GM23338 (cell line): ENCODE measurements at regions not wholly inside any gene's neighbourhood (a gene's known extent, or its start where the extent isn't known, plus 50 kb on each side); places are given as distances from the start of the nearest gene placed in this dataset.

ENCODE experiments used
- ATAC-seq: fragments of 200-7000 bp; cut with Tn5 transposase; 3 replicates; pipeline ENCODE4 v1.9.1; 2020
- DNase-seq: peaks from one replicate; pipeline ENCODE4 v3.0.0-alpha.2; 2015; ENCODE audit warnings: low spot score
- H2AFZ ChIP-seq: fragments of 200-600 bp; sonication (generic); 2 replicates; pipeline ENCODE4 v1.8.0; 2016; ENCODE audit warnings: antibody characterized with exemption, mild to moderate bottlenecking, moderate library complexity
- H3F3A ChIP-seq: fragments of 200-600 bp; sonication (generic); replicated peaks from 2 replicates; pipeline ENCODE4 v1.8.0; 2017; ENCODE audit warnings: antibody characterized with exemption, mixed run types, low read depth
- H3K27ac ChIP-seq: fragments of 200-600 bp; sonication (generic); 2 replicates; pipeline ENCODE4 v1.6.1; 2016; ENCODE audit warnings: low read depth
- H3K27me3 ChIP-seq: fragments of 200-600 bp; sonication (generic); 2 replicates; pipeline ENCODE4 v1.8.0; 2016; ENCODE audit warnings: mild to moderate bottlenecking, mixed run types, moderate library complexity; ENCODE audit not compliant: insufficient read depth
- H3K36me3 ChIP-seq: fragments of 200-600 bp; sonication (generic); 2 replicates; pipeline ENCODE4 v1.8.0; 2016; ENCODE audit warnings: mild to moderate bottlenecking; ENCODE audit not compliant: insufficient read depth
- H3K4me1 ChIP-seq: fragments of 200-600 bp; sonication (generic); 2 replicates; pipeline ENCODE4 v1.8.0; 2016; ENCODE audit warnings: mild to moderate bottlenecking, moderate library complexity; ENCODE audit not compliant: insufficient read depth
- H3K4me2 ChIP-seq: fragments of 200-600 bp; sonication (generic); 2 replicates; pipeline ENCODE4 v1.7.1; 2017; ENCODE audit warnings: mixed run types
- H3K4me3 ChIP-seq: fragments of 200-600 bp; sonication (generic); 2 replicates; pipeline ENCODE4 v1.6.1; 2016; ENCODE audit warnings: mixed run types
- H3K79me2 ChIP-seq: fragments of 200-600 bp; sonication (generic); replicated peaks from 2 replicates; pipeline ENCODE4 v1.8.0; 2017; ENCODE audit warnings: mild to moderate bottlenecking; ENCODE audit not compliant: insufficient read depth
- H3K9me2 ChIP-seq: fragments of 200-600 bp; sonication (generic); 2 replicates; pipeline ENCODE4 v1.8.0; 2017; ENCODE audit not compliant: insufficient read depth
- H4K20me1 ChIP-seq: fragments of 200-600 bp; sonication (generic); replicated peaks from 2 replicates; pipeline ENCODE4 v1.8.0; 2017; ENCODE audit warnings: mild to moderate bottlenecking; ENCODE audit not compliant: insufficient read depth
- H3K27ac Mint-ChIP-seq: 2 replicates; pipeline ENCODE4 v1.8.0; 2020; ENCODE audit warnings: inconsistent platforms, mild to moderate bottlenecking, moderate library complexity, mixed read lengths
- H3K27me3 Mint-ChIP-seq: 3 replicates; pipeline ENCODE4 v1.8.0; 2022; ENCODE audit warnings: low read depth, mild to moderate bottlenecking, moderate library complexity, mixed read lengths, inconsistent platforms; ENCODE audit not compliant: insufficient read depth, poor library complexity
- H3K36me3 Mint-ChIP-seq: 3 replicates; pipeline ENCODE4 v1.8.0; 2021; ENCODE audit warnings: low read depth, mild to moderate bottlenecking, inconsistent platforms, moderate library complexity, mixed read lengths
- H3K4me1 Mint-ChIP-seq: 3 replicates; pipeline ENCODE4 v1.8.0; 2020; ENCODE audit warnings: mild to moderate bottlenecking, inconsistent platforms, mixed read lengths
- H3K4me3 Mint-ChIP-seq: 3 replicates; pipeline ENCODE4 v1.8.0; 2021; ENCODE audit warnings: moderate library complexity, mild to moderate bottlenecking, inconsistent platforms, mixed read lengths
- H3K9me3 Mint-ChIP-seq: 3 replicates; pipeline ENCODE4 v1.8.0; 2020; ENCODE audit warnings: moderate library complexity, mild to moderate bottlenecking, inconsistent platforms, mixed read lengths
- CREB1 ChIP-seq: fragments of 250-450 bp; sonication (Bioruptor Pico); IDR thresholded peaks from 2 replicates; pipeline ENCODE4 v1.5.0; 2020; ENCODE audit warnings: low read depth, mild to moderate bottlenecking, moderate library complexity
- EZH2 ChIP-seq: fragments of 200-600 bp; sonication (generic); IDR thresholded peaks from one replicate; pipeline ENCODE4 v1.8.0; 2017; ENCODE audit warnings: antibody characterized with exemption, mild to moderate bottlenecking, low read depth; ENCODE audit not compliant: unreplicated experiment
- EZH2phosphoT487 ChIP-seq: fragments of 200-600 bp; sonication (generic); IDR thresholded peaks from one replicate; pipeline ENCODE4 v1.8.1; 2018; ENCODE audit warnings: antibody characterized with exemption; ENCODE audit not compliant: unreplicated experiment
- JUNB ChIP-seq: IDR thresholded peaks from one replicate; pipeline ENCODE4 v1.6.1; 2016; ENCODE audit warnings: antibody characterized with exemption; ENCODE audit not compliant: unreplicated experiment
- NANOG ChIP-seq: IDR thresholded peaks from 2 replicates; pipeline ENCODE4 v1.6.1; 2016; ENCODE audit warnings: antibody characterized with exemption, borderline replicate concordance
- POLR2AphosphoS5 ChIP-seq: IDR thresholded peaks from 2 replicates; pipeline ENCODE4 v1.6.1; 2016; ENCODE audit warnings: antibody characterized with exemption, low read depth
- STAT1 ChIP-seq: IDR thresholded peaks from one replicate; pipeline ENCODE4 v1.6.1; 2016; ENCODE audit warnings: antibody characterized with exemption; ENCODE audit not compliant: unreplicated experiment
- ZNF114 ChIP-seq: fragments of 250-450 bp; sonication (Bioruptor Pico); IDR thresholded peaks from 2 replicates; pipeline ENCODE4 v1.5.0; 2020; ENCODE audit warnings: mild to moderate bottlenecking, moderate library complexity
- ZNF331 ChIP-seq: fragments of 250-450 bp; sonication (Bioruptor Pico); IDR thresholded peaks from 2 replicates; pipeline ENCODE4 v1.5.0; 2020; ENCODE audit warnings: low read depth, mild to moderate bottlenecking, moderate library complexity
- TF ChIP-seq, protein P1 (sequence below), 2 experiments: fragments of 200-600 bp in 1 of 2; sonication (generic) in 1 of 2; conservative IDR thresholded peaks; 2 replicates each; pipeline versions ENCODE4 v1.5.1 to v1.6.1; 2016 to 2017; ENCODE audit warnings: antibody characterized with exemption in 2 of 2, low read depth in 2 of 2, mild to moderate bottlenecking in 2 of 2, moderate library complexity in 1 of 2
- TF ChIP-seq, protein P2 (sequence below): fragments of 250-450 bp; sonication (Bioruptor Pico); IDR thresholded peaks from 2 replicates; pipeline ENCODE4 v1.5.0; 2020; ENCODE audit warnings: mild to moderate bottlenecking, moderate library complexity
- TF ChIP-seq, protein P3 (sequence below): IDR thresholded peaks from 2 replicates; pipeline ENCODE4 v1.6.1; 2016; ENCODE audit warnings: antibody characterized with exemption
- TF ChIP-seq, protein P4 (sequence below): IDR thresholded peaks from one replicate; pipeline ENCODE4 v1.6.1; 2018; ENCODE audit warnings: antibody characterized with exemption; ENCODE audit not compliant: unreplicated experiment

DNA sequence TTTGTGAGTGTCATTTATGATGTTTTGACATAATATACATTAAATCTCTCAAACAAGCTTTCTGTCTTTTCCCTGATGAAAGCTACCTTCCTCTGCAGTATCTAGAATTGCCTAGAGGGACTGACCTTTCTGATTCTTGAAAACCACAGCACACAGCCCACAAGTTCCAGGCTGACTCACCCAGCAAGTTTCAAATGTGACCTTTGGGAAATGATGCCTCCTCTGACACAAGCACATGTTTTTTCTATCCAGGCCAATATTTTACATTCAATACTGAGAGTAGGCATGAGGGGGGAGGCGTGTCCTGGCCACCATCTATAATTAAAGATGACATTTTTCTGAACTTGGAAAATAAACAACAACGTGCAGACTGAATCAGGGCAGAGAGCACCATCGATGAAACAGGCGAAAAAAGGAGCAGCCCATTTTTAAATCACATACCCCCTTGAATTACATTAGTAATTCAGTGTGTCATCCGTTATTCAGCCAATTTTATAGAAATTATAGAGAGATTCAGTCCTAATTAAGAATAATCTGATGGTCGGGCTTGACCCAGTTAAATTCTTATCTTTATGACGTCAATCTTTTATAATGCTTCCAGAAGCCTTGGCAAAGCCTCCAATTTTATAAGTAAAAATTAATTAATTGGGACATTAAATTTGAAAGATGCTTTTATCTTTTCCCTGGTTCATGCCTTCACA, 292.6 kb upstream of the CDH11 start:
- no peaks in the 10 kb centered on the region for H3K27me3 ChIP-seq
- H3F3A ChIP-seq, result no peaks in the 10 kb centered on the region
- H3K4me3 ChIP-seq, result no peak overlapping the region
- H3K27ac ChIP-seq, result no peak overlapping the region
- no peak for DNase-seq
- Mint-ChIP-seq H3K27me3 (no peaks in the 10 kb centered on the region), H3K9me3 (no peaks in the 10 kb centered on the region), H3K4me1 (no peaks in the 10 kb centered on the region), H3K27ac (no peak overlapping the region), H3K36me3 (no peaks in the 10 kb centered on the region), H3K4me3 (no peak overlapping the region)
- TF ChIP-seq EZH2phosphoT487, result no peak
- no peak for TF ChIP-seq ZNF114 (CRISPR knock-in tag)
- no peak for TF ChIP-seq STAT1
- TF ChIP-seq, protein P1, sequence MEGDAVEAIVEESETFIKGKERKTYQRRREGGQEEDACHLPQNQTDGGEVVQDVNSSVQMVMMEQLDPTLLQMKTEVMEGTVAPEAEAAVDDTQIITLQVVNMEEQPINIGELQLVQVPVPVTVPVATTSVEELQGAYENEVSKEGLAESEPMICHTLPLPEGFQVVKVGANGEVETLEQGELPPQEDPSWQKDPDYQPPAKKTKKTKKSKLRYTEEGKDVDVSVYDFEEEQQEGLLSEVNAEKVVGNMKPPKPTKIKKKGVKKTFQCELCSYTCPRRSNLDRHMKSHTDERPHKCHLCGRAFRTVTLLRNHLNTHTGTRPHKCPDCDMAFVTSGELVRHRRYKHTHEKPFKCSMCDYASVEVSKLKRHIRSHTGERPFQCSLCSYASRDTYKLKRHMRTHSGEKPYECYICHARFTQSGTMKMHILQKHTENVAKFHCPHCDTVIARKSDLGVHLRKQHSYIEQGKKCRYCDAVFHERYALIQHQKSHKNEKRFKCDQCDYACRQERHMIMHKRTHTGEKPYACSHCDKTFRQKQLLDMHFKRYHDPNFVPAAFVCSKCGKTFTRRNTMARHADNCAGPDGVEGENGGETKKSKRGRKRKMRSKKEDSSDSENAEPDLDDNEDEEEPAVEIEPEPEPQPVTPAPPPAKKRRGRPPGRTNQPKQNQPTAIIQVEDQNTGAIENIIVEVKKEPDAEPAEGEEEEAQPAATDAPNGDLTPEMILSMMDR (conservative IDR thresholded peaks at IDR 0.05; ENCODE audit: low read depth in 2 of 2), result no peak
- TF ChIP-seq, protein P2, sequence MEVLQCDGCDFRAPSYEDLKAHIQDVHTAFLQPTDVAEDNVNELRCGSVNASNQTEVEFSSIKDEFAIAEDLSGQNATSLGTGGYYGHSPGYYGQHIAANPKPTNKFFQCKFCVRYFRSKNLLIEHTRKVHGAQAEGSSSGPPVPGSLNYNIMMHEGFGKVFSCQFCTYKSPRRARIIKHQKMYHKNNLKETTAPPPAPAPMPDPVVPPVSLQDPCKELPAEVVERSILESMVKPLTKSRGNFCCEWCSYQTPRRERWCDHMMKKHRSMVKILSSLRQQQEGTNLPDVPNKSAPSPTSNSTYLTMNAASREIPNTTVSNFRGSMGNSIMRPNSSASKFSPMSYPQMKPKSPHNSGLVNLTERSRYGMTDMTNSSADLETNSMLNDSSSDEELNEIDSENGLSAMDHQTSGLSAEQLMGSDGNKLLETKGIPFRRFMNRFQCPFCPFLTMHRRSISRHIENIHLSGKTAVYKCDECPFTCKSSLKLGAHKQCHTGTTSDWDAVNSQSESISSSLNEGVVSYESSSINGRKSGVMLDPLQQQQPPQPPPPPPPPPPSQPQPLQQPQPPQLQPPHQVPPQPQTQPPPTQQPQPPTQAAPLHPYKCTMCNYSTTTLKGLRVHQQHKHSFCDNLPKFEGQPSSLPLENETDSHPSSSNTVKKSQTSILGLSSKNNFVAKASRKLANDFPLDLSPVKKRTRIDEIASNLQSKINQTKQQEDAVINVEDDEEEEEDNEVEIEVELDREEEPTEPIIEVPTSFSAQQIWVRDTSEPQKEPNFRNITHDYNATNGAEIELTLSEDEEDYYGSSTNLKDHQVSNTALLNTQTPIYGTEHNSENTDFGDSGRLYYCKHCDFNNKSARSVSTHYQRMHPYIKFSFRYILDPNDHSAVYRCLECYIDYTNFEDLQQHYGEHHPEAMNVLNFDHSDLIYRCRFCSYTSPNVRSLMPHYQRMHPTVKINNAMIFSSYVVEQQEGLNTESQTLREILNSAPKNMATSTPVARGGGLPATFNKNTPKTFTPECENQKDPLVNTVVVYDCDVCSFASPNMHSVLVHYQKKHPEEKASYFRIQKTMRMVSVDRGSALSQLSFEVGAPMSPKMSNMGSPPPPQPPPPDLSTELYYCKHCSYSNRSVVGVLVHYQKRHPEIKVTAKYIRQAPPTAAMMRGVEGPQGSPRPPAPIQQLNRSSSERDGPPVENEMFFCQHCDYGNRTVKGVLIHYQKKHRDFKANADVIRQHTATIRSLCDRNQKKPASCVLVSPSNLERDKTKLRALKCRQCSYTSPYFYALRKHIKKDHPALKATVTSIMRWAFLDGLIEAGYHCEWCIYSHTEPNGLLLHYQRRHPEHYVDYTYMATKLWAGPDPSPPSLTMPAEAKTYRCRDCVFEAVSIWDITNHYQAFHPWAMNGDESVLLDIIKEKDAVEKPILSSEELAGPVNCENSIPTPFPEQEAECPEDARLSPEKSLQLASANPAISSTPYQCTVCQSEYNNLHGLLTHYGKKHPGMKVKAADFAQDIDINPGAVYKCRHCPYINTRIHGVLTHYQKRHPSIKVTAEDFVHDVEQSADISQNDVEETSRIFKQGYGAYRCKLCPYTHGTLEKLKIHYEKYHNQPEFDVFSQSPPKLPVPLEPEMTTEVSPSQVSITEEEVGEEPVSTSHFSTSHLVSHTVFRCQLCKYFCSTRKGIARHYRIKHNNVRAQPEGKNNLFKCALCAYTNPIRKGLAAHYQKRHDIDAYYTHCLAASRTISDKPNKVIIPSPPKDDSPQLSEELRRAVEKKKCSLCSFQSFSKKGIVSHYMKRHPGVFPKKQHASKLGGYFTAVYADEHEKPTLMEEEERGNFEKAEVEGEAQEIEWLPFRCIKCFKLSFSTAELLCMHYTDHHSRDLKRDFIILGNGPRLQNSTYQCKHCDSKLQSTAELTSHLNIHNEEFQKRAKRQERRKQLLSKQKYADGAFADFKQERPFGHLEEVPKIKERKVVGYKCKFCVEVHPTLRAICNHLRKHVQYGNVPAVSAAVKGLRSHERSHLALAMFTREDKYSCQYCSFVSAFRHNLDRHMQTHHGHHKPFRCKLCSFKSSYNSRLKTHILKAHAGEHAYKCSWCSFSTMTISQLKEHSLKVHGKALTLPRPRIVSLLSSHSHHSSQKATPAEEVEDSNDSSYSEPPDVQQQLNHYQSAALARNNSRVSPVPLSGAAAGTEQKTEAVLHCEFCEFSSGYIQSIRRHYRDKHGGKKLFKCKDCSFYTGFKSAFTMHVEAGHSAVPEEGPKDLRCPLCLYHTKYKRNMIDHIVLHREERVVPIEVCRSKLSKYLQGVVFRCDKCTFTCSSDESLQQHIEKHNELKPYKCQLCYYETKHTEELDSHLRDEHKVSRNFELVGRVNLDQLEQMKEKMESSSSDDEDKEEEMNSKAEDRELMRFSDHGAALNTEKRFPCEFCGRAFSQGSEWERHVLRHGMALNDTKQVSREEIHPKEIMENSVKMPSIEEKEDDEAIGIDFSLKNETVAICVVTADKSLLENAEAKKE, result no peak
- no peak for TF ChIP-seq POLR2AphosphoS5
- TF ChIP-seq JUNB, result no peak
- no peak for TF ChIP-seq ZNF331 (CRISPR knock-in tag)
- no peak for TF ChIP-seq EZH2
- TF ChIP-seq CREB1, result no peak
- TF ChIP-seq, protein P3, sequence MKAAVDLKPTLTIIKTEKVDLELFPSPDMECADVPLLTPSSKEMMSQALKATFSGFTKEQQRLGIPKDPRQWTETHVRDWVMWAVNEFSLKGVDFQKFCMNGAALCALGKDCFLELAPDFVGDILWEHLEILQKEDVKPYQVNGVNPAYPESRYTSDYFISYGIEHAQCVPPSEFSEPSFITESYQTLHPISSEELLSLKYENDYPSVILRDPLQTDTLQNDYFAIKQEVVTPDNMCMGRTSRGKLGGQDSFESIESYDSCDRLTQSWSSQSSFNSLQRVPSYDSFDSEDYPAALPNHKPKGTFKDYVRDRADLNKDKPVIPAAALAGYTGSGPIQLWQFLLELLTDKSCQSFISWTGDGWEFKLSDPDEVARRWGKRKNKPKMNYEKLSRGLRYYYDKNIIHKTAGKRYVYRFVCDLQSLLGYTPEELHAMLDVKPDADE, result no peak
- TF ChIP-seq, protein P4, sequence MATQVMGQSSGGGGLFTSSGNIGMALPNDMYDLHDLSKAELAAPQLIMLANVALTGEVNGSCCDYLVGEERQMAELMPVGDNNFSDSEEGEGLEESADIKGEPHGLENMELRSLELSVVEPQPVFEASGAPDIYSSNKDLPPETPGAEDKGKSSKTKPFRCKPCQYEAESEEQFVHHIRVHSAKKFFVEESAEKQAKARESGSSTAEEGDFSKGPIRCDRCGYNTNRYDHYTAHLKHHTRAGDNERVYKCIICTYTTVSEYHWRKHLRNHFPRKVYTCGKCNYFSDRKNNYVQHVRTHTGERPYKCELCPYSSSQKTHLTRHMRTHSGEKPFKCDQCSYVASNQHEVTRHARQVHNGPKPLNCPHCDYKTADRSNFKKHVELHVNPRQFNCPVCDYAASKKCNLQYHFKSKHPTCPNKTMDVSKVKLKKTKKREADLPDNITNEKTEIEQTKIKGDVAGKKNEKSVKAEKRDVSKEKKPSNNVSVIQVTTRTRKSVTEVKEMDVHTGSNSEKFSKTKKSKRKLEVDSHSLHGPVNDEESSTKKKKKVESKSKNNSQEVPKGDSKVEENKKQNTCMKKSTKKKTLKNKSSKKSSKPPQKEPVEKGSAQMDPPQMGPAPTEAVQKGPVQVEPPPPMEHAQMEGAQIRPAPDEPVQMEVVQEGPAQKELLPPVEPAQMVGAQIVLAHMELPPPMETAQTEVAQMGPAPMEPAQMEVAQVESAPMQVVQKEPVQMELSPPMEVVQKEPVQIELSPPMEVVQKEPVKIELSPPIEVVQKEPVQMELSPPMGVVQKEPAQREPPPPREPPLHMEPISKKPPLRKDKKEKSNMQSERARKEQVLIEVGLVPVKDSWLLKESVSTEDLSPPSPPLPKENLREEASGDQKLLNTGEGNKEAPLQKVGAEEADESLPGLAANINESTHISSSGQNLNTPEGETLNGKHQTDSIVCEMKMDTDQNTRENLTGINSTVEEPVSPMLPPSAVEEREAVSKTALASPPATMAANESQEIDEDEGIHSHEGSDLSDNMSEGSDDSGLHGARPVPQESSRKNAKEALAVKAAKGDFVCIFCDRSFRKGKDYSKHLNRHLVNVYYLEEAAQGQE, result no peak
- no peak for TF ChIP-seq NANOG
- H3K9me2 ChIP-seq, result 0 out of 2 replicates have a peak, but pooled peaks cover 9% of the 10 kb centered on the region
- no peak for ATAC-seq
- H4K20me1 ChIP-seq, result no peaks in the 10 kb centered on the region
- no peak overlapping the region for H3K4me2 ChIP-seq
- H3K36me3 ChIP-seq, result no peaks in the 10 kb centered on the region
- H3K79me2 ChIP-seq, result no peaks in the 10 kb centered on the region
- H2AFZ ChIP-seq, result no peak overlapping the region
- no peaks in the 10 kb centered on the region for H3K4me1 ChIP-seq
